Ishikawa (cell line): ENCODE measurements at regions not wholly inside any gene's neighbourhood (a gene's known extent, or its start where the extent isn't known, plus 50 kb on each side); places are given as distances from the start of the nearest gene placed in this dataset.

Experiments used
- CEBPB ChIP-seq: IDR thresholded peaks from 2 replicates; pipeline ENCODE4 v1.6.1; 2012
- CREB1 ChIP-seq: IDR thresholded peaks from 2 replicates; pipeline ENCODE4 v1.6.1; 2012; ENCODE audit warnings: low read depth
- EGR1 ChIP-seq: IDR thresholded peaks from 2 replicates; pipeline ENCODE4 v1.6.1; 2012
- EP300 ChIP-seq: IDR thresholded peaks from 2 replicates; pipeline ENCODE4 v1.6.1; 2012; ENCODE audit warnings: borderline replicate concordance
- FOXM1 ChIP-seq: IDR thresholded peaks from 2 replicates; pipeline ENCODE4 v1.6.1; 2012; ENCODE audit warnings: low read depth, borderline replicate concordance
- MAX ChIP-seq: IDR thresholded peaks from 2 replicates; pipeline ENCODE4 v1.6.1; 2012
- NFIC ChIP-seq: IDR thresholded peaks from 2 replicates; pipeline ENCODE4 v1.6.1; 2012
- RAD21 ChIP-seq: IDR thresholded peaks from 2 replicates; pipeline ENCODE4 v1.6.1; 2012; ENCODE audit warnings: low read depth
- REST ChIP-seq: IDR thresholded peaks from 2 replicates; pipeline ENCODE4 v1.6.1; 2012; ENCODE audit warnings: low read depth, mild to moderate bottlenecking
- TAF1 ChIP-seq: IDR thresholded peaks from 2 replicates; pipeline ENCODE4 v1.6.1; 2012; ENCODE audit warnings: low read depth, mild to moderate bottlenecking
- TCF12 ChIP-seq: IDR thresholded peaks from 2 replicates; pipeline ENCODE4 v1.6.1; 2012; ENCODE audit warnings: low read depth
- TEAD4 ChIP-seq: IDR thresholded peaks from 2 replicates; pipeline ENCODE4 v1.6.1; 2012
- USF1 ChIP-seq: IDR thresholded peaks from 2 replicates; pipeline ENCODE4 v1.6.1; 2012
- YY1 ChIP-seq: IDR thresholded peaks from 2 replicates; pipeline ENCODE4 v1.6.1; 2012; ENCODE audit warnings: low read depth
- ZBTB7A ChIP-seq: IDR thresholded peaks from 2 replicates; pipeline ENCODE4 v1.6.1; 2012; ENCODE audit warnings: low read depth

- TF ChIP-seq FOXM1 (no peak), TEAD4 (no peak), YY1 (no peak), TAF1 (no peak), MAX (no peak), TCF12 (no peak), USF1 (no peak)
Observed at GRCh38 chr5:128615578-128615977, 77.5 kb upstream of the FBN2 start.

- TF ChIP-seq ZBTB7A (no peak), EP300 (no peak), CEBPB (no peak), RAD21 (no peak), USF1 (no peak), TCF12 (no peak), FOXM1 (no peak), NFIC (no peak), CREB1 (no peak), EGR1 (no peak), TEAD4 (no peak), YY1 (no peak), TAF1 (no peak), MAX (no peak)
Observed at GRCh38 chr5:128626536-128627090, 88.6 kb upstream of the FBN2 start.

GRCh38 chr5:128627939-128628338, 89.9 kb upstream of the FBN2 start:
- no peak for TF ChIP-seq EP300
- TF ChIP-seq CEBPB: no peak
- TF ChIP-seq REST: no peak
- no peak for TF ChIP-seq ZBTB7A
- no peak for TF ChIP-seq EGR1
- no peak for TF ChIP-seq CREB1
- no peak for TF ChIP-seq FOXM1
- TF ChIP-seq USF1: no peak
- no peak for TF ChIP-seq TAF1
- TF ChIP-seq YY1: no peak
- no peak for TF ChIP-seq RAD21
- TF ChIP-seq TEAD4: no peak
- no peak for TF ChIP-seq MAX

- no peak for TF ChIP-seq NFIC
Observed at GRCh38 chr5:128629157-128629556, 91.1 kb upstream of the FBN2 start.

GRCh38 chr5:128630121-128630520, 92.1 kb upstream of the FBN2 start:
- no peak for TF ChIP-seq CREB1
- TF ChIP-seq TCF12: no peak
- no peak for TF ChIP-seq FOXM1
- TF ChIP-seq YY1: no peak
- no peak for TF ChIP-seq MAX
- no peak for TF ChIP-seq REST
- TF ChIP-seq TEAD4: no peak
- TF ChIP-seq ZBTB7A: no peak

GRCh38 chr5:128631771-128632170, 93.7 kb upstream of the FBN2 start:
- TF ChIP-seq EP300: no peak
- TF ChIP-seq FOXM1: no peak
- no peak for TF ChIP-seq RAD21
